SK-N-SH (cell line): ENCODE measurements at regions not wholly inside any gene's neighbourhood (a gene's known extent, or its start where the extent isn't known, plus 50 kb on each side); places are given as distances from the start of the nearest gene placed in this dataset.

Experiments used
- CTCF ChIA-PET: fragments of 300-600, 350-600 bp; formaldehyde crosslinking; extraction: SDS; loops from one replicate; lab custom pipeline; 2021; lab: Yijun Ruan, JAX
- POLR2A ChIA-PET: fragments of 350-600 bp; sonication (Branson Sonifier 250); formaldehyde crosslinking; extraction: SDS; loops from one replicate; lab custom pipeline; 2020; ENCODE audit warnings: antibody characterized with exemption, inconsistent platforms; lab: Yijun Ruan, JAX
- DNase-seq: peaks from one replicate; pipeline ENCODE4 v3.0.0; 2012
- H2AFZ ChIP-seq: fragments of 200-600 bp; sonication (generic); 2 replicates; pipeline ENCODE4 v1.8.1; 2016; ENCODE audit warnings: antibody characterized with exemption, mild to moderate bottlenecking, low read depth
- H3F3A ChIP-seq: fragments of 200-600 bp; sonication (generic); replicated peaks from 2 replicates; pipeline ENCODE3; 2016; ENCODE audit warnings: antibody characterized with exemption, mild to moderate bottlenecking; ENCODE audit not compliant: insufficient read depth
- H3K27ac ChIP-seq, 2 experiments: fragments of 200-500 bp in 1 of 2; fragments of 200-600 bp in 1 of 2; sonication (Bioruptor generic) in 1 of 2; sonication (generic), shearing (Covaris generic) in 1 of 2; 2 replicates each; pipeline versions ENCODE4 v1.5.1 to v1.6.1; 2014 to 2016; ENCODE audit warnings: low read depth in 2 of 2, inconsistent platforms in 1 of 2, low read length in 1 of 2, mild to moderate bottlenecking in 1 of 2, mixed read lengths in 1 of 2
- H3K27me3 ChIP-seq: fragments of 200-600 bp; sonication (generic), shearing (Covaris generic); 2 replicates; pipeline ENCODE4 v1.6.1; 2016; ENCODE audit warnings: mixed run types; ENCODE audit not compliant: insufficient read depth
- H3K36me3 ChIP-seq, 2 experiments: fragments of 200-500 bp in 1 of 2; fragments of 200-600 bp in 1 of 2; sonication (Bioruptor generic) in 1 of 2; sonication (generic) in 1 of 2; replicated peaks in 1 of 2; 2 replicates each; pipeline versions ENCODE3 to v1.5.1; 2014 to 2016; ENCODE audit warnings: low read length in 1 of 2, mild to moderate bottlenecking in 1 of 2; ENCODE audit not compliant: insufficient read depth in 2 of 2, control insufficient read depth in 1 of 2
- H3K4me1 ChIP-seq, 2 experiments: fragments of 200-500 bp in 1 of 2; fragments of 200-600 bp in 1 of 2; sonication (Bioruptor generic) in 1 of 2; sonication (generic), shearing (Covaris generic) in 1 of 2; 2 replicates each; pipeline versions ENCODE4 v1.5.1 to v1.6.1; 2014 to 2016; ENCODE audit warnings: low read depth in 1 of 2, low read length in 1 of 2, mixed run types in 1 of 2; ENCODE audit not compliant: insufficient read depth in 2 of 2, control insufficient read depth in 1 of 2
- H3K4me2 ChIP-seq: fragments of 200-600 bp; sonication (generic), shearing (Covaris generic); 2 replicates; pipeline ENCODE4 v1.6.1; 2017; ENCODE audit warnings: mixed run types
- H3K4me3 ChIP-seq, 2 experiments: fragments of 200-500 bp in 1 of 2; fragments of 200-600 bp in 1 of 2; sonication (Bioruptor generic) in 1 of 2; sonication (generic), shearing (Covaris generic) in 1 of 2; 2 replicates each; pipeline versions ENCODE4 v1.5.1 to v1.8.1; 2014 to 2016; ENCODE audit warnings: low read depth in 2 of 2, inconsistent platforms in 1 of 2, low read length in 1 of 2, mild to moderate bottlenecking in 1 of 2, mixed read lengths in 1 of 2, moderate library complexity in 1 of 2
- H3K79me2 ChIP-seq: fragments of 200-600 bp; sonication (generic); 2 replicates; pipeline ENCODE4 v1.8.1; 2017; ENCODE audit warnings: mild to moderate bottlenecking; ENCODE audit not compliant: insufficient read depth
- H3K9ac ChIP-seq: fragments of 200-600 bp; sonication (generic); 2 replicates; pipeline ENCODE4 v1.6.1; 2017; ENCODE audit warnings: mixed run types
- H3K9me2 ChIP-seq: fragments of 200-600 bp; sonication (generic); 2 replicates; pipeline ENCODE4 v1.6.1; 2017; ENCODE audit warnings: mixed run types
- H3K9me3 ChIP-seq: fragments of 200-600 bp; sonication (generic); 2 replicates; pipeline ENCODE4 v1.6.1; 2017; ENCODE audit warnings: mixed run types, mild to moderate bottlenecking, moderate library complexity
- H4K20me1 ChIP-seq: fragments of 200-600 bp; sonication (generic); 2 replicates; pipeline ENCODE4 v1.6.1; 2017; ENCODE audit warnings: mild to moderate bottlenecking, mixed run types; ENCODE audit not compliant: insufficient read depth
- ELF1 ChIP-seq: IDR thresholded peaks from 2 replicates; pipeline ENCODE4 v1.4.0; 2012
- EP300 ChIP-seq, 2 experiments: IDR thresholded peaks; 2 replicates each; pipeline versions ENCODE4 v1.4.0 to v1.6.1; 2012; ENCODE audit warnings: borderline replicate concordance in 1 of 2, low read depth in 1 of 2, low read length in 1 of 2
- FOSL2 ChIP-seq: IDR thresholded peaks from 2 replicates; pipeline ENCODE4 v1.4.0; 2012; ENCODE audit warnings: low read depth, mild to moderate bottlenecking, moderate library complexity, borderline replicate concordance
- FOXJ3 ChIP-seq: sonication (generic); formaldehyde crosslinking; IDR thresholded peaks from 2 replicates; pipeline ENCODE4 v1.5.1; 2020; ENCODE audit warnings: mild to moderate bottlenecking, missing genetic modification reagents
- FOXM1 ChIP-seq: IDR thresholded peaks from 2 replicates; pipeline ENCODE4 v1.4.0; 2012; ENCODE audit warnings: low read depth, mild to moderate bottlenecking
- GATA2 ChIP-seq: sonication (generic); formaldehyde crosslinking; IDR thresholded peaks from 2 replicates; pipeline ENCODE4 v1.5.0; 2020; ENCODE audit warnings: mild to moderate bottlenecking, missing genetic modification reagents
- JUND ChIP-seq: IDR thresholded peaks from 2 replicates; pipeline ENCODE4 v1.4.0; 2012
- MEF2A ChIP-seq: IDR thresholded peaks from 2 replicates; pipeline ENCODE4 v1.4.0; 2012; ENCODE audit warnings: low read depth, borderline replicate concordance
- MXI1 ChIP-seq: IDR thresholded peaks from 2 replicates; pipeline ENCODE4 v1.6.1; 2012; ENCODE audit warnings: mild to moderate bottlenecking, low read depth, low read length, improper control_type of control experiment
- NFIC ChIP-seq: IDR thresholded peaks from 2 replicates; pipeline ENCODE4 v1.4.0; 2012; ENCODE audit warnings: borderline replicate concordance
- NRF1 ChIP-seq: IDR thresholded peaks from 2 replicates; pipeline ENCODE4 v1.6.1; 2012; ENCODE audit warnings: low read depth, mild to moderate bottlenecking, low read length
- RAD21 ChIP-seq: IDR thresholded peaks from 2 replicates; pipeline ENCODE4 v1.6.1; 2012; ENCODE audit warnings: mild to moderate bottlenecking, low read length
- RCOR1 ChIP-seq: fragments of 150-350 bp; IDR thresholded peaks from 2 replicates; pipeline ENCODE4 v1.6.1; 2017; ENCODE audit warnings: antibody characterized with exemption, low read length
- SIN3A ChIP-seq: IDR thresholded peaks from 2 replicates; pipeline ENCODE4 v1.6.1; 2012; ENCODE audit warnings: low read depth, mild to moderate bottlenecking, low read length, moderate library complexity, borderline replicate concordance
- SMC3 ChIP-seq: IDR thresholded peaks from 2 replicates; pipeline ENCODE4 v1.6.1; 2012; ENCODE audit warnings: low read depth, low read length, improper control_type of control experiment
- TCF12 ChIP-seq: IDR thresholded peaks from 2 replicates; pipeline ENCODE4 v1.4.0; 2012
- TEAD4 ChIP-seq: IDR thresholded peaks from 2 replicates; pipeline ENCODE4 v1.4.0; 2012; ENCODE audit warnings: mild to moderate bottlenecking, borderline replicate concordance; ENCODE audit not compliant: insufficient read depth
- YY1 ChIP-seq: IDR thresholded peaks from 2 replicates; pipeline ENCODE4 v1.4.0; 2012; ENCODE audit warnings: low read depth, mild to moderate bottlenecking
- WGBS: methylation state at CpG from one replicate; pipeline ENCODE4 v1.1.6; 2017; ENCODE audit warnings: low lambda C conversion rate; 5-methylcytosine and 5-hydroxymethylcytosine counted together
- TF ChIP-seq, protein P1 (sequence below): IDR thresholded peaks from 2 replicates; pipeline ENCODE4; 2012
- TF ChIP-seq, protein P2 (sequence below): IDR thresholded peaks from 2 replicates; pipeline ENCODE4 v1.4.0; 2012; ENCODE audit warnings: low read depth, borderline replicate concordance
- TF ChIP-seq, protein P3 (sequence below): IDR thresholded peaks from 2 replicates; pipeline ENCODE4 v1.4.0; 2012; ENCODE audit warnings: low read depth
- TF ChIP-seq, protein P4 (sequence below): fragments of 150-350 bp; IDR thresholded peaks from 2 replicates; pipeline ENCODE4 v1.6.1; 2016; ENCODE audit warnings: mild to moderate bottlenecking, low read depth, low read length

DNA sequence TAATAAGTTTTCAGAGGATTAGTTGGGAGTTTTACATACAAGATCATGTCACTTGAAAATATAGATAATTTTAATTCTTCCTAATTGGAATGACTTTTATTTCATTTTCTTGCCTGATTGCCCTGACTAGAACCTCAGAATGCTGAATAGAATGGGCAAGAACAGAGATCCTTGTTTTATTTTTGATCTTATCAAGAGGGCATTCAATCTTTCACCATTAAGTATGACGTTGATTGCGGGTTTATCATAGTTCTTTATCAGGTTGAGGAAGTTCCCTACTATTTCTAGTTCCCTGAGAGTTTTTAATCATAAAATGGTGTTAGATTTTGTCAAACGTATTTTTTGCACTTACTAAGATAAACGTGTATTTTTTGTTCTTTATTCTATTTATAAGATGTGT is 124.3 kb downstream of the DICER1 start:
- CTCF ChIA-PET, result no interaction called here

DNA sequence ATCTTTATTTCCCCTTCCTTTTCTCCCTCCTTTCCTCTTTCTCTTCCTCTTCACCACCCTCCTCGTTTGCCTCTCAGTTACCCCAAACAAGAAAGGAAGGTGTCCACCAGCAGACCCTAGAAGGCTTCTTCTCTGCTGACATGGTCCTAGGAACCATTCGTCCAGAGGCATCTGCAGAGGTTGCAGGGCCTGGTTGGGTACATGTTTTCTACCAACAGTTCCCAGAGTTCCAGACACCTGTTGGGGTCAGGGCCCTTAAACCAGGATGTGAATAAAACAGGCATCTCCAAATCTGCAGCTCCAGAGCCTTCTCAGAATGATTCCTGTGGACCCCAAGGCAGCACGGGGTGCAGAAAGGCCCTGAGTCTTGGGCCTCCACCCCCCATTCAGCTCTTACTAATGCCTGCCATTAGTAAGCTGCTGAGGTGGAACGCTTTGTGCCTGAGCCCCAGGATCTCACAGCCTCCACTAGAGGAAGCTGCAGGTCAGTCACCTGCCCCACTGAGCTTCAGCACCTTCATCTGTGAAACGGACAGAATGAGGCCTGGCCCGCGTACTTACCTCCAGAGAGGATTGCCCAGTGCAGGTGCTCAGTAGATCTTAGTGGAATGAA is 130.4 kb downstream of the DICER1 start:
- ChIA-PET POLR2A (interaction anchor here (0.5 kb wide), 1 partner anchor 120 kb away, joined by 3 read pairs; no protein-coding TSS in a partner anchor), CTCF (no interaction called here)
- H3K4me3 ChIP-seq, result no peak overlapping the region
- TF ChIP-seq TCF12 (no peak), SMC3 (no peak), GATA2 (CRISPR knock-in tag) (no peak), FOXJ3 (no peak)
- TF ChIP-seq, protein P1, sequence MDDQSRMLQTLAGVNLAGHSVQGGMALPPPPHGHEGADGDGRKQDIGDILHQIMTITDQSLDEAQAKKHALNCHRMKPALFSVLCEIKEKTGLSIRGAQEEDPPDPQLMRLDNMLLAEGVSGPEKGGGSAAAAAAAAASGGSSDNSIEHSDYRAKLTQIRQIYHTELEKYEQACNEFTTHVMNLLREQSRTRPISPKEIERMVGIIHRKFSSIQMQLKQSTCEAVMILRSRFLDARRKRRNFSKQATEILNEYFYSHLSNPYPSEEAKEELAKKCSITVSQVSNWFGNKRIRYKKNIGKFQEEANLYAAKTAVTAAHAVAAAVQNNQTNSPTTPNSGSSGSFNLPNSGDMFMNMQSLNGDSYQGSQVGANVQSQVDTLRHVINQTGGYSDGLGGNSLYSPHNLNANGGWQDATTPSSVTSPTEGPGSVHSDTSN, result no peak
- TF ChIP-seq, protein P2, sequence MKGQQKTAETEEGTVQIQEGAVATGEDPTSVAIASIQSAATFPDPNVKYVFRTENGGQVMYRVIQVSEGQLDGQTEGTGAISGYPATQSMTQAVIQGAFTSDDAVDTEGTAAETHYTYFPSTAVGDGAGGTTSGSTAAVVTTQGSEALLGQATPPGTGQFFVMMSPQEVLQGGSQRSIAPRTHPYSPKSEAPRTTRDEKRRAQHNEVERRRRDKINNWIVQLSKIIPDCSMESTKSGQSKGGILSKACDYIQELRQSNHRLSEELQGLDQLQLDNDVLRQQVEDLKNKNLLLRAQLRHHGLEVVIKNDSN, result no peak
- H4K20me1 ChIP-seq, result no peaks in the 10 kb centered on the region
- H3K79me2 ChIP-seq, result no peaks in the 10 kb centered on the region
- no peaks in the 10 kb centered on the region for H3K4me1 ChIP-seq
- no peaks in the 10 kb centered on the region for H3K9me2 ChIP-seq
- WGBS, result 54% methylated on average over 7 of the region's 7 CpGs
- no peak overlapping the region for H2AFZ ChIP-seq
- no peaks in the 10 kb centered on the region for H3K9me3 ChIP-seq
- H3K9ac ChIP-seq, result no peak overlapping the region
- no peak for DNase-seq
- no peaks in the 10 kb centered on the region for H3K36me3 ChIP-seq
- H3F3A ChIP-seq, result no peaks in the 10 kb centered on the region
- H3K27me3 ChIP-seq, result no peaks in the 10 kb centered on the region; the same call in 1 of the 2 replicates
- H3K4me2 ChIP-seq, result no peak overlapping the region
- no peak overlapping the region for H3K27ac ChIP-seq

More for the DNA sequence above, 124.3 kb downstream of the DICER1 start:
- Histone ChIP-seq H3K27ac (no peak overlapping the region), H3K79me2 (no peaks in the 10 kb centered on the region), H3K9me3 (no peaks in the 10 kb centered on the region), H3K9ac (no peak overlapping the region), H3K4me3 (no peak overlapping the region), H3F3A (no peaks in the 10 kb centered on the region), H3K36me3 (no peaks in the 10 kb centered on the region), H3K4me2 (no peak overlapping the region), H3K9me2 (no peaks in the 10 kb centered on the region), H3K27me3 (no peaks in the 10 kb centered on the region), H2AFZ (no peak overlapping the region), H3K4me1 (no peaks in the 10 kb centered on the region; a peak in 1 of 4 replicates), H4K20me1 (no peaks in the 10 kb centered on the region)
- 14% methylated on average over 4 of the region's 4 CpGs for WGBS
- TF ChIP-seq SMC3 (no peak), SIN3A (no peak), FOXM1 (no peak), TCF12 (no peak), NRF1 (no peak)
- POLR2A ChIA-PET, result no interaction called here
- DNase-seq, result no peak

DNA sequence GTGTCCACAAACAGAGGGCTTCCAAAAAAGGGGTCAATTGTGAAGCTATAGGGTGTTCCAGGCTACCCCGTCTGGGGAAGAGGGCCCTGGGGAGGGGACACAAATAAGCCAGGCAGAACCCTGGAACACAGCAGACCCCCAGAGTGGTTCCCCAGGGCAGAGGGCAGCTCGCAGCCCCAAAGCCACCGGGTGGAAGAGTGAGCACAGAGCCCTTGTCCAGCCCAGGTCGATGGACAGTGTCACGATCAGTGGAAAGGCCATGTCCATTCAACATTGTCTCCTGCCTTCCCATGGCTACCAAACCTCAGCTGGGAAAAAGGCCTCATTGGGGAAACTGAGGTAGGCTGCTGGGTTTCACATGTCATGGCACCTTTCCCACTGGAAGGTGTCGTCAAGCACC is 131.4 kb downstream of the DICER1 start:
- H3K9me2 ChIP-seq, result no peaks in the 10 kb centered on the region
- H2AFZ ChIP-seq, result no peak overlapping the region
- no peaks in the 10 kb centered on the region for H3K4me1 ChIP-seq
- H3K27ac ChIP-seq, result no peak overlapping the region
- POLR2A ChIA-PET, result no interaction called here
- no peak overlapping the region for H3K9ac ChIP-seq
- no peak overlapping the region for H3K4me2 ChIP-seq
- CTCF ChIA-PET, result no interaction called here
- no peaks in the 10 kb centered on the region; the same call in 1 of the 2 replicates for H3K27me3 ChIP-seq
- WGBS, result 47% methylated on average over 6 of the region's 6 CpGs
- no peaks in the 10 kb centered on the region for H4K20me1 ChIP-seq
- no peaks in the 10 kb centered on the region for H3K9me3 ChIP-seq
- no peak for DNase-seq
- no peaks in the 10 kb centered on the region for H3F3A ChIP-seq
- no peaks in the 10 kb centered on the region for H3K36me3 ChIP-seq
- no peaks in the 10 kb centered on the region for H3K79me2 ChIP-seq
- no peak overlapping the region for H3K4me3 ChIP-seq
- TF ChIP-seq RAD21 (no peak), RCOR1 (no peak), MEF2A (no peak), YY1 (no peak), FOSL2 (no peak), MXI1 (no peak), NFIC (no peak), NRF1 (no peak), EP300 (IDR thresholded peaks at IDR 0.05; ENCODE audit: borderline replicate concordance in 1 of 2, low read depth in 1 of 2, low read length in 1 of 2) (no peak), JUND (no peak), ELF1 (no peak), TEAD4 (no peak)
- TF ChIP-seq, protein P3, sequence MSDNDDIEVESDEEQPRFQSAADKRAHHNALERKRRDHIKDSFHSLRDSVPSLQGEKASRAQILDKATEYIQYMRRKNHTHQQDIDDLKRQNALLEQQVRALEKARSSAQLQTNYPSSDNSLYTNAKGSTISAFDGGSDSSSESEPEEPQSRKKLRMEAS, result no peak
- TF ChIP-seq, protein P4, sequence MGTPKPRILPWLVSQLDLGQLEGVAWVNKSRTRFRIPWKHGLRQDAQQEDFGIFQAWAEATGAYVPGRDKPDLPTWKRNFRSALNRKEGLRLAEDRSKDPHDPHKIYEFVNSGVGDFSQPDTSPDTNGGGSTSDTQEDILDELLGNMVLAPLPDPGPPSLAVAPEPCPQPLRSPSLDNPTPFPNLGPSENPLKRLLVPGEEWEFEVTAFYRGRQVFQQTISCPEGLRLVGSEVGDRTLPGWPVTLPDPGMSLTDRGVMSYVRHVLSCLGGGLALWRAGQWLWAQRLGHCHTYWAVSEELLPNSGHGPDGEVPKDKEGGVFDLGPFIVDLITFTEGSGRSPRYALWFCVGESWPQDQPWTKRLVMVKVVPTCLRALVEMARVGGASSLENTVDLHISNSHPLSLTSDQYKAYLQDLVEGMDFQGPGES, result no peak
